ENCODE measurements at regions not wholly inside any gene's neighbourhood (a gene's known extent, or its start where the extent isn't known, plus 50 kb on each side); places are given as distances from the start of the nearest gene placed in this dataset.

GRCh38 chr10:4678951-4679671 is 146.9 kb upstream of the AKR1E2 start:
- 77 to 90% (median 83%) methylated on average over 11 of the region's 11 CpGs for WGBS, 5 donors

DNA sequence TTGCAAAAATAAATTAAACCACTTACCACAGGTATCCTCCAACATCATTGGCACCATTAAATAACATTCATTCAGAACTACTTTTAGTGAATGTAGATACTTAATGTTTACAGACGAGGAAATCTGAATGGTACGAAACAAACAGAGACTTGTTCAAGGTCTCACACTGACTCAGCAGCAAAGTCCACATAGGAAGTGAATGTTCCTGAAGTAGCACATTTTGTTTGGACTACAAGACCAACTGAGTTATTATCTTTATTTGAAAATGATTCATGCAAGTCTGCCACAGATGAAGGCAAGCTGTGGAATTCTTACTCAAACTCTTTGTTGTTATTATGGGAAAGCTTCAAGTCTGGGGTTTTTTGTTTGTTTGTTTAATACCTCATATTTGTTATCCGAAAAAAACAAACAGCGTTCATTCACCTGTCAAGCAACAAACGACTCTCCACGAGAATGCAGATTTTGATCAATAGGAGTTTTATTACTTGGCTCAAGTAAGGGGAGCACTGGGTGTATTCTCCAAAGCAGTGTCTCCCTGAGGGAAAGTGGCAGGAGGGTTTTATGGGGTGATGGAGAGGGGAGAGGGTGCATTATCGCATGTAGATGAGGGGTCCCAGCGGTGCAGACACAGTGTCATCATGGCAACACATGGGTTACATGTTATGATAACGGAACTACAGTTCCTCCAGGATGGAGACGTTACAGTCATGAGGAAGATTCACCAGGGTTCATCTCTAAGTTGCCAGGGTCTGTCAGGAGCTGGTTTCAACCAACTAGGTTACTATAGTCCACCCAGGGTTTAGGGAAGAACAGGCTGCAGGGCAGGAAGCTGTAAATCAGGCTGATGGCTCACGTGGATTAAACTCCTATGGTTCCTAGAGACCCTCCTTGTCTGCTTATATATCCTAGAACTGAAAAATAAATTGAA is 147.7 kb upstream of the AKR1E2 start:
- TF ChIP-seq, protein P1, sequence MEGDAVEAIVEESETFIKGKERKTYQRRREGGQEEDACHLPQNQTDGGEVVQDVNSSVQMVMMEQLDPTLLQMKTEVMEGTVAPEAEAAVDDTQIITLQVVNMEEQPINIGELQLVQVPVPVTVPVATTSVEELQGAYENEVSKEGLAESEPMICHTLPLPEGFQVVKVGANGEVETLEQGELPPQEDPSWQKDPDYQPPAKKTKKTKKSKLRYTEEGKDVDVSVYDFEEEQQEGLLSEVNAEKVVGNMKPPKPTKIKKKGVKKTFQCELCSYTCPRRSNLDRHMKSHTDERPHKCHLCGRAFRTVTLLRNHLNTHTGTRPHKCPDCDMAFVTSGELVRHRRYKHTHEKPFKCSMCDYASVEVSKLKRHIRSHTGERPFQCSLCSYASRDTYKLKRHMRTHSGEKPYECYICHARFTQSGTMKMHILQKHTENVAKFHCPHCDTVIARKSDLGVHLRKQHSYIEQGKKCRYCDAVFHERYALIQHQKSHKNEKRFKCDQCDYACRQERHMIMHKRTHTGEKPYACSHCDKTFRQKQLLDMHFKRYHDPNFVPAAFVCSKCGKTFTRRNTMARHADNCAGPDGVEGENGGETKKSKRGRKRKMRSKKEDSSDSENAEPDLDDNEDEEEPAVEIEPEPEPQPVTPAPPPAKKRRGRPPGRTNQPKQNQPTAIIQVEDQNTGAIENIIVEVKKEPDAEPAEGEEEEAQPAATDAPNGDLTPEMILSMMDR (IDR thresholded peaks at IDR 0.05 in 8 of 11, conservative IDR thresholded peaks at IDR 0.05 in 3 of 11) = no peak
- TF ChIP-seq POLR2A (IDR thresholded peaks at IDR 0.05) = no peak
- TF ChIP-seq POLR2AphosphoS5 (IDR thresholded peaks at IDR 0.05) = no peak
- 74 to 78% (median 78%) methylated on average over 11 of the region's 11 CpGs for WGBS, 5 donors
- no peak for DNase-seq
- intact Hi-C loops (cut with DNase I; ENCODE audit: low total_unique reads) = no loop called here
- Histone ChIP-seq H3K4me1 (no peaks in the 10 kb centered on the region), H3K4me3 (peak overlapping the region in 2 of 8 donors; percentile 13 to 18), H3K27ac (peak overlapping the region in 4 of 8 donors; percentile 11 to 51 (median 47)), H3K27me3 (replicated peaks in 1 of 7) (no peaks in the 10 kb centered on the region), H3K36me3 (no peaks in the 10 kb centered on the region), H3K9me3 (no peaks in the 10 kb centered on the region)

More at GRCh38 chr10:4678951-4679671, 146.9 kb upstream of the AKR1E2 start:
- Histone ChIP-seq H3K27ac (peak overlapping the region in 1 of 8 donors; percentile 17), H3K9me3 (no peaks in the 10 kb centered on the region), H3K4me3 (no peak overlapping the region), H3K4me1 (no peaks in the 10 kb centered on the region), H3K36me3 (no peaks in the 10 kb centered on the region), H3K27me3 (replicated peaks in 1 of 7) (no peaks in the 10 kb centered on the region)
- TF ChIP-seq POLR2A (IDR thresholded peaks at IDR 0.05) = no peak
- TF ChIP-seq POLR2AphosphoS5 (IDR thresholded peaks at IDR 0.05) = no peak
- TF ChIP-seq, protein P1 (IDR thresholded peaks at IDR 0.05 in 8 of 11, conservative IDR thresholded peaks at IDR 0.05 in 3 of 11) = no peak
- intact Hi-C loops (cut with DNase I; ENCODE audit: low total_unique reads) = no loop called here
- DNase-seq = no peak

GRCh38 chr10:4677296-4678021 is 148.5 kb upstream of the AKR1E2 start:
- no peak for DNase-seq
- intact Hi-C loops (cut with DNase I; ENCODE audit: low total_unique reads) = no loop called here
- 69 to 79% (median 72%) methylated on average over 5 of the region's 5 CpGs for WGBS, 5 donors
- peak overlapping the region in 2 of 8 donors; percentile 13 to 18 for H3K4me3 ChIP-seq
- peak overlapping the region in 4 of 8 donors; percentile 11 to 51 (median 47) for H3K27ac ChIP-seq
- H3K27me3 ChIP-seq (replicated peaks in 1 of 7) = no peaks in the 10 kb centered on the region
- no peaks in the 10 kb centered on the region for H3K4me1 ChIP-seq
- H3K36me3 ChIP-seq = no peaks in the 10 kb centered on the region
- H3K9me3 ChIP-seq = no peaks in the 10 kb centered on the region
- TF ChIP-seq, protein P1 (IDR thresholded peaks at IDR 0.05 in 8 of 11, conservative IDR thresholded peaks at IDR 0.05 in 3 of 11) = no peak
- no peak for TF ChIP-seq POLR2AphosphoS5 (IDR thresholded peaks at IDR 0.05)
- TF ChIP-seq POLR2A (IDR thresholded peaks at IDR 0.05) = no peak
